ENCODE measurements at regions not wholly inside any gene's neighbourhood (a gene's known extent, or its start where the extent isn't known, plus 50 kb on each side); places are given as distances from the start of the nearest gene placed in this dataset.
"Not testable (repeated sequence)": the region's sequence is repeated elsewhere in the genome, so short reads cannot be mapped to it uniquely, and the experiment has no call there.

- DNase-seq (ENCODE audit: low read depth), result no peak
Measured at GRCh38 chr1:34369701-34370455, 193.2 kb downstream of the C1orf94 start.

- DNase-seq (ENCODE audit: low read depth), result no peak
Measured at GRCh38 chr1:34370748-34371147, 194.0 kb downstream of the C1orf94 start.

GRCh38 chr1:34371179-34371578, 194.5 kb downstream of the C1orf94 start:
- not testable (repeated sequence) for DNase-seq (ENCODE audit: low read depth)

- no peak for DNase-seq (ENCODE audit: low read depth)
Measured at GRCh38 chr1:34371829-34372532, 195.3 kb downstream of the C1orf94 start.

- DNase-seq (ENCODE audit: low read depth), result no peak
Measured at GRCh38 chr1:34372891-34373290, 196.2 kb downstream of the C1orf94 start.

GRCh38 chr1:34373912-34374311, 197.2 kb downstream of the C1orf94 start:
- DNase-seq (ENCODE audit: low read depth), result no peak

GRCh38 chr1:34376531-34376930, 199.8 kb downstream of the C1orf94 start:
- DNase-seq (ENCODE audit: low read depth), result no peak

- no peak for DNase-seq (ENCODE audit: low read depth)
Measured at GRCh38 chr1:34378968-34379856, 202.5 kb downstream of the C1orf94 start.

GRCh38 chr1:34379911-34380310, 203.2 kb downstream of the C1orf94 start:
- no peak for DNase-seq (ENCODE audit: low read depth)

- DNase-seq (ENCODE audit: low read depth), result no peak
Measured at GRCh38 chr1:34380526-34381124, 203.9 kb downstream of the C1orf94 start.

GRCh38 chr1:34389974-34390373, 213.3 kb downstream of the C1orf94 start:
- DNase-seq (ENCODE audit: low read depth), result no peak

GRCh38 chr1:34396042-34396441, 219.3 kb downstream of the C1orf94 start:
- no peak for DNase-seq (ENCODE audit: low read depth)

GRCh38 chr1:34398241-34398915, 221.7 kb downstream of the C1orf94 start:
- no peak for DNase-seq (ENCODE audit: low read depth)

GRCh38 chr1:34398916-34399275, 222.2 kb downstream of the C1orf94 start:
- no peak for DNase-seq (ENCODE audit: low read depth)

GRCh38 chr1:34400675-34401074, 224.0 kb downstream of the C1orf94 start:
- DNase-seq (ENCODE audit: low read depth), result no peak

- no peak for DNase-seq (ENCODE audit: low read depth)
Measured at GRCh38 chr1:34403156-34403555, 226.4 kb downstream of the C1orf94 start.

- no peak for DNase-seq (ENCODE audit: low read depth)
Measured at GRCh38 chr1:34404804-34405203, 228.1 kb downstream of the C1orf94 start.

- no peak for DNase-seq (ENCODE audit: low read depth)
Measured at GRCh38 chr1:34405266-34405959, 228.7 kb downstream of the C1orf94 start.

- no peak for DNase-seq (ENCODE audit: low read depth)
Measured at GRCh38 chr1:34406377-34406776, 229.7 kb downstream of the C1orf94 start.

- DNase-seq (ENCODE audit: low read depth), result no peak
Measured at GRCh38 chr1:34406833-34407539, 230.3 kb downstream of the C1orf94 start.

Measured in stimulated activated CD4-positive, alpha-beta T cell treated with anti-CD3 and anti-CD28 coated beads, Interleukin-2, amount 100 ng/mL, for 4 hours (primary cell).